K562 (cell line): ENCODE measurements at regions not wholly inside any gene's neighbourhood (a gene's known extent, or its start where the extent isn't known, plus 50 kb on each side); places are given as distances from the start of the nearest gene placed in this dataset.

Source experiments
- ATAC-seq: fragments of 200-7000 bp; cut with Tn5 transposase; 3 replicates; pipeline ENCODE4 v1.9.1; 2020; ENCODE audit warnings: moderate library complexity
- BruUV-seq: library from RNA; stranded (reverse); fragments of 400-500 nt; replicated peaks from 2 replicates; lab custom pipeline; 2021; lab: Mats Ljungman, UMichigan
- CTCF ChIA-PET: fragments of 300-600 bp; formaldehyde crosslinking; extraction: SDS; loops from one replicate; lab custom pipeline; 2021; ENCODE audit warnings: low intra/inter-chr PET ratio; lab: Yijun Ruan, JAX
- POLR2A ChIA-PET: fragments of 300-600, 350-650 bp; sonication (Branson Sonifier 250); formaldehyde crosslinking; extraction: SDS; loops from one replicate; lab custom pipeline; 2021; ENCODE audit warnings: antibody characterized with exemption, inconsistent platforms; lab: Yijun Ruan, JAX
- DNase-seq, 4 experiments: peaks; one replicate each; pipeline versions ENCODE4 v3.0.0 to v3.0.0-alpha.2; 2011 to 2018; ENCODE audit warnings: low spot score in 3 of 4, mixed read lengths in 3 of 4; ENCODE audit errors: extremely low read depth in 1 of 4
- FAIRE-seq: peaks from 2 replicates; lab custom pipeline; 2011; peaks lifted over from hg19 to GRCh38; lab: Jason Lieb, UNC
- H2AFZ ChIP-seq: 2 replicates; pipeline ENCODE4 v1.6.0; 2011; ENCODE audit warnings: low read depth, low read length, control low read depth, inconsistent platforms
- H3K27ac ChIP-seq: fragments of 200-600 bp; 3 replicates; pipeline ENCODE4 v1.8.0; 2011; ENCODE audit warnings: low read depth, mild to moderate bottlenecking, control low read depth, inconsistent platforms, low read length, moderate library complexity, mixed read lengths; ENCODE audit errors: extremely low read depth
- H3K27me3 ChIP-seq, 2 experiments: fragments of 300-600 bp in 1 of 2; 2 replicates in 1 of 2; 3 replicates in 1 of 2; pipeline versions ENCODE4 v1.6.0 to v1.8.0; 2011; ENCODE audit warnings: inconsistent platforms in 2 of 2, low read length in 2 of 2, mild to moderate bottlenecking in 1 of 2, mixed read lengths in 1 of 2, moderate library complexity in 1 of 2; ENCODE audit not compliant: control insufficient read depth in 2 of 2, insufficient read depth in 2 of 2
- H3K36me3 ChIP-seq: fragments of 300-600 bp; 3 replicates; pipeline ENCODE4 v1.8.0; 2011; ENCODE audit warnings: mild to moderate bottlenecking, low read length, inconsistent platforms; ENCODE audit not compliant: control insufficient read depth, insufficient read depth
- H3K4me1 ChIP-seq, 2 experiments: fragments of 200-600 bp in 1 of 2; replicated peaks in 1 of 2; 2 replicates in 1 of 2; 3 replicates in 1 of 2; pipeline versions ENCODE4 v1.5.1 to v1.8.0; 2011; ENCODE audit warnings: inconsistent platforms in 2 of 2, low read length in 2 of 2, mild to moderate bottlenecking in 1 of 2, mixed read lengths in 1 of 2, moderate library complexity in 1 of 2; ENCODE audit not compliant: control insufficient read depth in 2 of 2, insufficient read depth in 2 of 2
- H3K4me2 ChIP-seq: 2 replicates; pipeline ENCODE4 v1.6.1; 2011; ENCODE audit warnings: low read length, control low read depth, inconsistent platforms, mixed read lengths; ENCODE audit not compliant: insufficient read depth
- H3K4me3 ChIP-seq: fragments of 200-600 bp; sonication (generic), shearing (Covaris generic); 2 replicates; pipeline ENCODE4 v1.5.1; 2016; ENCODE audit warnings: control low read depth, inconsistent platforms
- H3K79me2 ChIP-seq: fragments of 200-600 bp; 3 replicates; pipeline ENCODE4 v1.8.0; 2011; ENCODE audit warnings: low read length, inconsistent platforms; ENCODE audit not compliant: control insufficient read depth, insufficient read depth
- H3K9ac ChIP-seq, 2 experiments: 2 replicates each; pipeline versions ENCODE4 v1.6.0 to v1.6.1; 2011; ENCODE audit warnings: low read depth in 2 of 2, low read length in 2 of 2, control low read depth in 1 of 2, inconsistent platforms in 1 of 2, mild to moderate bottlenecking in 1 of 2, mixed read lengths in 1 of 2; ENCODE audit not compliant: insufficient read depth in 1 of 2
- H3K9me1 ChIP-seq: one replicate; pipeline ENCODE4 v1.6.0; 2011; ENCODE audit warnings: inconsistent platforms, mild to moderate bottlenecking, low read length, moderate library complexity; ENCODE audit not compliant: control insufficient read depth, insufficient read depth
- H3K9me3 ChIP-seq: replicated peaks from 2 replicates; pipeline ENCODE4 v1.5.1; 2011; ENCODE audit warnings: low read depth, low read length, inconsistent platforms; ENCODE audit not compliant: control insufficient read depth, insufficient read depth
- H4K20me1 ChIP-seq: replicated peaks from 2 replicates; pipeline ENCODE4 v1.6.1; 2011; ENCODE audit warnings: low read length, inconsistent platforms, mixed read lengths; ENCODE audit not compliant: control insufficient read depth, insufficient read depth
- ARHGAP35 ChIP-seq: fragments of 450-650 bp; IDR thresholded peaks from 2 replicates; pipeline ENCODE4 v1.6.1; 2018; ENCODE audit not compliant: partially characterized antibody
- GATAD2B ChIP-seq: fragments of 450-650 bp; IDR thresholded peaks from 2 replicates; pipeline ENCODE4 v1.6.1; 2017; ENCODE audit warnings: mild to moderate bottlenecking, borderline replicate concordance
- NCOA6 ChIP-seq: fragments of 450-650 bp; IDR thresholded peaks from 2 replicates; pipeline ENCODE4 v1.6.1; 2017; ENCODE audit warnings: mild to moderate bottlenecking
- NEUROD1 ChIP-seq: fragments of 150-350 bp; IDR thresholded peaks from 2 replicates; pipeline ENCODE4 v1.6.1; 2014; ENCODE audit warnings: borderline replicate concordance, low read length, low read depth; ENCODE audit not compliant: partially characterized antibody
- RBFOX2 ChIP-seq: fragments of 200-400 bp; formaldehyde crosslinking; IDR thresholded peaks from 2 replicates; pipeline ENCODE4 v1.6.1; 2017; ENCODE audit warnings: low read depth, mild to moderate bottlenecking, low read length, moderate library complexity
- SMAD2 ChIP-seq: fragments of 150-350 bp; IDR thresholded peaks from 2 replicates; pipeline ENCODE4 v1.6.1; 2014; ENCODE audit warnings: low read depth, mild to moderate bottlenecking, low read length
- ZBTB7A ChIP-seq: IDR thresholded peaks from 2 replicates; pipeline ENCODE4 v1.6.1; 2011; ENCODE audit warnings: low read depth, mild to moderate bottlenecking, low read length, moderate library complexity, borderline replicate concordance; ENCODE audit not compliant: control insufficient read depth
- ZNF232 ChIP-seq: sonication (generic); formaldehyde crosslinking; IDR thresholded peaks from 2 replicates; pipeline ENCODE4 v1.8.0; 2022; ENCODE audit warnings: mild to moderate bottlenecking, missing genetic modification reagents
- ZNF277 ChIP-seq: fragments of 250-450 bp; sonication (Bioruptor Pico); IDR thresholded peaks from 2 replicates; pipeline ENCODE4 v1.8.0; 2022; ENCODE audit warnings: inconsistent platforms, mild to moderate bottlenecking, moderate library complexity, borderline replicate concordance
- ZNF780A ChIP-seq: fragments of 250-450 bp; sonication (Bioruptor Pico); IDR thresholded peaks from 2 replicates; pipeline ENCODE4 v1.5.0; 2021; ENCODE audit warnings: mild to moderate bottlenecking
- WGBS: fragments of 100-300 bp; shearing (Covaris generic); methylation state at CpG from one replicate; pipeline ENCODE4 v1.1.6; 2016; ENCODE audit warnings: low coverage, mixed read lengths; ENCODE audit not compliant: insufficient coverage; ENCODE audit errors: missing lambda C conversion rate; 5-methylcytosine and 5-hydroxymethylcytosine counted together
- in situ Hi-C: fragments of 300-500 bp; cut with MboI; formaldehyde crosslinking; loops from 4 replicates; pipeline ENCODE4 v1.15.0; 2018; ENCODE audit warnings: inconsistent platforms, mixed read lengths
- intact Hi-C: fragments of 100-400 bp; cut with micrococcal nuclease; formaldehyde crosslinking; loops from 2 replicates; pipeline ENCODE4 v1.14.2; 2022
- TF ChIP-seq, protein P1 (sequence below): fragments of 450-650 bp; conservative IDR thresholded peaks from 2 replicates; pipeline ENCODE4 v1.6.1; 2016; ENCODE audit warnings: missing genetic modification characterization, low read depth, mild to moderate bottlenecking, control low read depth, missing compliant biosample characterization

DNA sequence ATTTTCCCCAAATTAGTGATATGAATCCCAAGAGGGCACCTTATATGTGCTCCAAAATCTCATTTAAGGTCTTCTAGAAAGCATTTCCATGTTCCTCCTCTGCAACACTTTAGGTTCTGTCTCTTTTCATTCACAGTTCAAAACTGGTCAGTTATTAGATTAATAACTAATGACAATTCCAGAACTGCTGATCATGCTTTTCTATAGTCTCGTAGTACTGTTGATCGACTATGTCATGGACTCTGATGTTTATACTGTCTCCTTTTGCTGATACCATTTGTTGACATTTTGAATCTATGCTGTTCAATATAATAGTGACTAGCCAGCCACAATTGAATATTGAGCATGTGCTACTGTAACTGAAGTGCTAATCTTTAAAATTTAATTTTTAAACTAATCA is 728.3 kb downstream of the LRFN5 start (continued):
- TF ChIP-seq ZNF277 (CRISPR knock-in tag), result no peak
- TF ChIP-seq, all 486 proteins: peak for 0

GRCh38 chr14:42323426-42323825 is 716.8 kb downstream of the LRFN5 start:
- 0% methylated on average over 1 of the region's 1 CpG for WGBS
- no peaks in the 10 kb centered on the region for H3K4me1 ChIP-seq

More at GRCh38 chr14:42323426-42323825, 716.8 kb downstream of the LRFN5 start:
- no peak for DNase-seq
- Histone ChIP-seq H3K4me2 (no peak overlapping the region), H4K20me1 (no peaks in the 10 kb centered on the region), H2AFZ (no peak overlapping the region), H3K9me1 (no peaks in the 10 kb centered on the region), H3K27me3 (no peaks in the 10 kb centered on the region), H3K36me3 (no peaks in the 10 kb centered on the region), H3K9ac (no peak overlapping the region), H3K79me2 (no peaks in the 10 kb centered on the region), H3K4me3 (no peak overlapping the region), H3K9me3 (no peaks in the 10 kb centered on the region), H3K27ac (no peak overlapping the region)
- no peak for TF ChIP-seq GATAD2B
- TF ChIP-seq, protein P1, sequence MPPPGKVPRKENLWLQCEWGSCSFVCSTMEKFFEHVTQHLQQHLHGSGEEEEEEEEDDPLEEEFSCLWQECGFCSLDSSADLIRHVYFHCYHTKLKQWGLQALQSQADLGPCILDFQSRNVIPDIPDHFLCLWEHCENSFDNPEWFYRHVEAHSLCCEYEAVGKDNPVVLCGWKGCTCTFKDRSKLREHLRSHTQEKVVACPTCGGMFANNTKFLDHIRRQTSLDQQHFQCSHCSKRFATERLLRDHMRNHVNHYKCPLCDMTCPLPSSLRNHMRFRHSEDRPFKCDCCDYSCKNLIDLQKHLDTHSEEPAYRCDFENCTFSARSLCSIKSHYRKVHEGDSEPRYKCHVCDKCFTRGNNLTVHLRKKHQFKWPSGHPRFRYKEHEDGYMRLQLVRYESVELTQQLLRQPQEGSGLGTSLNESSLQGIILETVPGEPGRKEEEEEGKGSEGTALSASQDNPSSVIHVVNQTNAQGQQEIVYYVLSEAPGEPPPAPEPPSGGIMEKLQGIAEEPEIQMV, result no peak
- TF ChIP-seq ZNF232, result no peak
- no peak for TF ChIP-seq ARHGAP35
- TF ChIP-seq SMAD2, result no peak
- TF ChIP-seq RBFOX2, result no peak
- TF ChIP-seq ZBTB7A, result no peak
- no peak for TF ChIP-seq NEUROD1
- no peak for TF ChIP-seq ZNF780A
- TF ChIP-seq NCOA6, result no peak
- FAIRE-seq, result no peak
- ChIA-PET POLR2A (no interaction called here), CTCF (no interaction called here)
- ATAC-seq, result no peak
- BruUV-seq, result no TSS peak
- intact Hi-C loops (no loop called here), in situ Hi-C loops (no loop called here)
